ENCODE measurements at regions not wholly inside any gene's neighbourhood (a gene's known extent, or its start where the extent isn't known, plus 50 kb on each side); places are given as distances from the start of the nearest gene placed in this dataset.
"Not testable (repeated sequence)": the region's sequence is repeated elsewhere in the genome, so short reads cannot be mapped to it uniquely, and the experiment has no call there.

- Histone ChIP-seq H3K27ac (replicated peaks) (no peak overlapping the region), H3K4me3 (replicated peaks; ENCODE audit: insufficient read depth, low read length) (no peak overlapping the region), H3K27me3 (ENCODE audit: insufficient read depth, poor library complexity, severe bottlenecking) (no peaks in the 10 kb centered on the region)
- DNase-seq (ENCODE audit: low read depth in 1 of 2, low spot score in 1 of 2) = no peak
- TF ChIP-seq REST (IDR thresholded peaks at IDR 0.05; ENCODE audit: insufficient replicate concordance, low read depth) = no peak
- no peak for TF ChIP-seq SPI1 (IDR thresholded peaks at IDR 0.05; ENCODE audit: borderline replicate concordance, low read depth)
- no peak for TF ChIP-seq CTCF (IDR thresholded peaks at IDR 0.05; ENCODE audit: insufficient read depth, low read length)
- no peak for TF ChIP-seq GABPA (IDR thresholded peaks at IDR 0.05; ENCODE audit: low read depth)
- no peak for TF ChIP-seq POLR2AphosphoS5 (IDR thresholded peaks at IDR 0.05; ENCODE audit: low read depth)
Observed at GRCh38 chr5:101012880-101013279, 109.8 kb upstream of the ST8SIA4 start.

- no peak for DNase-seq (ENCODE audit: low read depth in 1 of 2, low spot score in 1 of 2)
- H3K27ac ChIP-seq (replicated peaks) = no peak overlapping the region
- no peak for TF ChIP-seq POLR2AphosphoS5 (IDR thresholded peaks at IDR 0.05; ENCODE audit: low read depth)
- TF ChIP-seq GABPA (IDR thresholded peaks at IDR 0.05; ENCODE audit: low read depth) = no peak
- TF ChIP-seq CTCF (IDR thresholded peaks at IDR 0.05; ENCODE audit: insufficient read depth, low read length) = no peak
- no peak for TF ChIP-seq REST (IDR thresholded peaks at IDR 0.05; ENCODE audit: insufficient replicate concordance, low read depth)
- TF ChIP-seq SPI1 (IDR thresholded peaks at IDR 0.05; ENCODE audit: borderline replicate concordance, low read depth) = no peak
- no peaks in the 10 kb centered on the region for H3K27me3 ChIP-seq (ENCODE audit: insufficient read depth, poor library complexity, severe bottlenecking)
- no peak overlapping the region for H3K4me3 ChIP-seq (replicated peaks; ENCODE audit: insufficient read depth, low read length)
Observed at GRCh38 chr5:101009758-101010519, 106.9 kb upstream of the ST8SIA4 start.

- Histone ChIP-seq H3K4me3 (replicated peaks; ENCODE audit: insufficient read depth, low read length) (no peak overlapping the region), H3K27me3 (ENCODE audit: insufficient read depth, poor library complexity, severe bottlenecking) (no peaks in the 10 kb centered on the region), H3K27ac (replicated peaks) (no peak overlapping the region)
- no peak for TF ChIP-seq CTCF (IDR thresholded peaks at IDR 0.05; ENCODE audit: insufficient read depth, low read length)
- no peak for TF ChIP-seq REST (IDR thresholded peaks at IDR 0.05; ENCODE audit: insufficient replicate concordance, low read depth)
- TF ChIP-seq POLR2AphosphoS5 (IDR thresholded peaks at IDR 0.05; ENCODE audit: low read depth) = no peak
- no peak for TF ChIP-seq SPI1 (IDR thresholded peaks at IDR 0.05; ENCODE audit: borderline replicate concordance, low read depth)
- TF ChIP-seq GABPA (IDR thresholded peaks at IDR 0.05; ENCODE audit: low read depth) = no peak
- DNase-seq (ENCODE audit: low read depth in 1 of 2, low spot score in 1 of 2) = no peak
Observed at GRCh38 chr5:100992354-100992753, 89.3 kb upstream of the ST8SIA4 start.

GRCh38 chr5:100983601-100984000 is 80.5 kb upstream of the ST8SIA4 start:
- not testable (repeated sequence) for H3K27me3 ChIP-seq (ENCODE audit: insufficient read depth, poor library complexity, severe bottlenecking); H3K4me3 ChIP-seq (replicated peaks; ENCODE audit: insufficient read depth, low read length); DNase-seq (ENCODE audit: low read depth in 1 of 2, low spot score in 1 of 2); H3K27ac ChIP-seq (replicated peaks)
